Renal cortical epithelial cell (primary cell): ENCODE measurements at regions not wholly inside any gene's neighbourhood (a gene's known extent, or its start where the extent isn't known, plus 50 kb on each side); places are given as distances from the start of the nearest gene placed in this dataset.

Source experiments
- DNase-seq: peaks from one replicate; pipeline ENCODE4 v3.0.0-alpha.2; 2011; ENCODE audit warnings: low read depth

- DNase-seq: no peak
Measured at GRCh38 chr5:77569409-77569808, 69.1 kb downstream of the OTP start.

GRCh38 chr5:77568555-77568954 lies 70.0 kb downstream of the OTP start:
- DNase-seq: peak; percentile 13

- no peak for DNase-seq
Measured at GRCh38 chr5:77568082-77568481, 70.4 kb downstream of the OTP start.

GRCh38 chr5:77563475-77563874 lies 71.4 kb upstream of the WDR41 start:
- no peak for DNase-seq

GRCh38 chr5:77561965-77562364 lies 69.8 kb upstream of the WDR41 start:
- DNase-seq: no peak

- DNase-seq: peak; percentile 59
Measured at GRCh38 chr5:77560677-77561263, 68.7 kb upstream of the WDR41 start.

GRCh38 chr5:77558266-77558665 lies 66.2 kb upstream of the WDR41 start:
- no peak for DNase-seq

- DNase-seq: no peak
Measured at GRCh38 chr5:77550406-77550805, 58.3 kb upstream of the WDR41 start.

- no peak for DNase-seq
Measured at GRCh38 chr5:77545285-77545684, 53.2 kb upstream of the WDR41 start.
